ENCODE measurements at regions not wholly inside any gene's neighbourhood (a gene's known extent, or its start where the extent isn't known, plus 50 kb on each side); places are given as distances from the start of the nearest gene placed in this dataset.

DNA sequence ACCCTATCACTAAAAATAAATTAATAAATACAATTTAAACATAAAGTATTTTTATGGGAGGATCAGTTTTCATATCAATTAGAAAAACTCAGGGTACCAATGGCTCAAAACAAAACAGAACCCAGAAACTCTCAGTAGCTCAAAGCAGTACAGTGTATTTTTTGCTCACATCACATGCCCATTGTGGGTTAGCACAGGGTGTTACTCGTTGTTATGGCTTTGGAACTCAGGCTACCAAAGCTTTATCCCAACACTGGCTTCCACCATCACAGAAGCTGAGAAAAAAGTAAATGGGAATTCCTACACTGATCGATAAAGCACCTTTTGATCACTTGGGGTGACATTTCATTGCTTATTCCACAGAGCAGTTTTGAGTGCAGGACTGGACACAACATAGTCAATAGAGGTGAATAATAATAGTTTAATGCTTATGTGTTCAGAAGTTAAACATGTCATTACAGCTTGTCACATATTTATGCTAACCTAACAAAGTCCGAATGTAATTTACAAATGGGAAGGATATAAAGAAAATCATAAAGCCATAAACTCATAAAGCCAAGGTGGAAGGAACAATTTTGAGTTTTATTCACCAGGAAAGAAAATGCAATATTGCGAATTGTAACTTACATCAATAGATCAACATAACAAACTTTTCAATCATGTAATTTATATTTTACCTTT, 484.5 kb upstream of the TMPRSS15 start:
- Histone ChIP-seq H3K9me3 (replicated peaks; ENCODE audit: control insufficient read depth, insufficient read depth, low read length) (no peaks in the 10 kb centered on the region), H3K9me1 (replicated peaks; ENCODE audit: control insufficient read depth, extremely low read depth, insufficient read depth, low read length) (no peaks in the 10 kb centered on the region), H3K4me1 (ENCODE audit: control insufficient read depth, extremely low read depth, insufficient read depth, low read length) (no peaks in the 10 kb centered on the region), H4K20me1 (replicated peaks; ENCODE audit: control insufficient read depth, extremely low read depth, insufficient read depth, low read length) (no peaks in the 10 kb centered on the region), H3K4me2 (ENCODE audit: insufficient read depth, low read length) (no peak overlapping the region), H2AFZ (ENCODE audit: low read depth, low read length) (no peak overlapping the region), H3K27ac (ENCODE audit: insufficient read depth, low read depth, low read length) (no peak overlapping the region), H3K36me3 (ENCODE audit: control insufficient read depth in 2 of 2, extremely low read depth in 1 of 2, insufficient read depth in 2 of 2, low read length in 2 of 2) (no peaks in the 10 kb centered on the region), H3K79me2 (ENCODE audit: control insufficient read depth, insufficient read depth, low read length) (no peaks in the 10 kb centered on the region), H3K9ac (replicated peaks; ENCODE audit: extremely low read depth, insufficient read depth, low read length) (no peak overlapping the region), H3K27me3 (ENCODE audit: control insufficient read depth in 2 of 2, insufficient read depth in 2 of 2, low read length in 2 of 2) (no peaks in the 10 kb centered on the region), H3K4me3 (replicated peaks in 1 of 3; ENCODE audit: insufficient read depth in 1 of 3, low read depth in 1 of 3, low read length in 3 of 3) (no peak overlapping the region)
- FAIRE-seq (no peak), DNase-seq (ENCODE audit: low read depth, low spot score) (no peak)
- POLR2A ChIA-PET = no interaction called here
- CTCF ChIA-PET = no interaction called here
- dilution Hi-C loops (cut with MboI; ENCODE audit: extremely low pct_ligation_motif_present, low sequenced_read_pairs) (no loop called here), intact Hi-C loops (cut with micrococcal nuclease) (no loop called here)
- TF ChIP-seq, protein P1, sequence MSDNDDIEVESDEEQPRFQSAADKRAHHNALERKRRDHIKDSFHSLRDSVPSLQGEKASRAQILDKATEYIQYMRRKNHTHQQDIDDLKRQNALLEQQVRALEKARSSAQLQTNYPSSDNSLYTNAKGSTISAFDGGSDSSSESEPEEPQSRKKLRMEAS (IDR thresholded peaks at IDR 0.05; ENCODE audit: insufficient read depth, insufficient read length) = no peak
- TF ChIP-seq, protein P2, sequence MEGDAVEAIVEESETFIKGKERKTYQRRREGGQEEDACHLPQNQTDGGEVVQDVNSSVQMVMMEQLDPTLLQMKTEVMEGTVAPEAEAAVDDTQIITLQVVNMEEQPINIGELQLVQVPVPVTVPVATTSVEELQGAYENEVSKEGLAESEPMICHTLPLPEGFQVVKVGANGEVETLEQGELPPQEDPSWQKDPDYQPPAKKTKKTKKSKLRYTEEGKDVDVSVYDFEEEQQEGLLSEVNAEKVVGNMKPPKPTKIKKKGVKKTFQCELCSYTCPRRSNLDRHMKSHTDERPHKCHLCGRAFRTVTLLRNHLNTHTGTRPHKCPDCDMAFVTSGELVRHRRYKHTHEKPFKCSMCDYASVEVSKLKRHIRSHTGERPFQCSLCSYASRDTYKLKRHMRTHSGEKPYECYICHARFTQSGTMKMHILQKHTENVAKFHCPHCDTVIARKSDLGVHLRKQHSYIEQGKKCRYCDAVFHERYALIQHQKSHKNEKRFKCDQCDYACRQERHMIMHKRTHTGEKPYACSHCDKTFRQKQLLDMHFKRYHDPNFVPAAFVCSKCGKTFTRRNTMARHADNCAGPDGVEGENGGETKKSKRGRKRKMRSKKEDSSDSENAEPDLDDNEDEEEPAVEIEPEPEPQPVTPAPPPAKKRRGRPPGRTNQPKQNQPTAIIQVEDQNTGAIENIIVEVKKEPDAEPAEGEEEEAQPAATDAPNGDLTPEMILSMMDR (IDR thresholded peaks at IDR 0.05; ENCODE audit: extremely low read depth in 1 of 2, insufficient read depth in 1 of 2, low read depth in 1 of 2, low read length in 2 of 2) = no peak
- TF ChIP-seq FOS (IDR thresholded peaks at IDR 0.05; ENCODE audit: borderline replicate concordance, insufficient read depth, low read length) (no peak), GATA2 (IDR thresholded peaks at IDR 0.05; ENCODE audit: insufficient read depth, insufficient read length, low read depth, low read length) (no peak), JUN (IDR thresholded peaks at IDR 0.05; ENCODE audit: borderline replicate concordance, insufficient read depth, insufficient read length, low read depth) (no peak), POLR2A (IDR thresholded peaks at IDR 0.05; ENCODE audit: low read depth, low read length) (no peak), EZH2 (IDR thresholded peaks at IDR 0.05; ENCODE audit: borderline replicate concordance, low read depth, low read length, severe bottlenecking) (no peak), POLR2AphosphoS5 (IDR thresholded peaks at IDR 0.05; ENCODE audit: insufficient read depth, low read depth, low read length) (no peak), MYC (IDR thresholded peaks at IDR 0.05; ENCODE audit: low read depth, low read length) (no peak)
- no TSS peak for BruUV-seq (replicated peaks)

Measured in endothelial cell of umbilical vein (primary cell).